ENCODE measurements at regions not wholly inside any gene's neighbourhood (a gene's known extent, or its start where the extent isn't known, plus 50 kb on each side); places are given as distances from the start of the nearest gene placed in this dataset.

- TF ChIP-seq EZH2 (IDR thresholded peaks at IDR 0.05; ENCODE audit: borderline replicate concordance, low read depth, low read length, severe bottlenecking) = no peak
- no peak for TF ChIP-seq CTCF (IDR thresholded peaks at IDR 0.05; ENCODE audit: extremely low read depth in 1 of 2, insufficient read depth in 1 of 2, low read depth in 1 of 2, low read length in 2 of 2)
- TF ChIP-seq MYC (IDR thresholded peaks at IDR 0.05; ENCODE audit: low read depth, low read length) = no peak
- TF ChIP-seq POLR2AphosphoS5 (IDR thresholded peaks at IDR 0.05; ENCODE audit: insufficient read depth, low read depth, low read length) = no peak
- no peak for TF ChIP-seq POLR2A (IDR thresholded peaks at IDR 0.05; ENCODE audit: low read depth, low read length)
- TF ChIP-seq MAX (IDR thresholded peaks at IDR 0.05; ENCODE audit: insufficient read depth, insufficient read length) = no peak
- TF ChIP-seq JUN (IDR thresholded peaks at IDR 0.05; ENCODE audit: borderline replicate concordance, insufficient read depth, insufficient read length, low read depth) = no peak
These were observed 161.6 kb upstream of the TLL1 start for GRCh38 chr4:165711436-165711835.
